WTC11 (cell line): ENCODE measurements at regions not wholly inside any gene's neighbourhood (a gene's known extent, or its start where the extent isn't known, plus 50 kb on each side); places are given as distances from the start of the nearest gene placed in this dataset.

Experiments
- CREB1 ChIP-seq: sonication (generic); formaldehyde crosslinking; IDR thresholded peaks from 2 replicates; pipeline ENCODE4 v1.8.0; 2023; ENCODE audit warnings: mild to moderate bottlenecking, missing genetic modification reagents
- ELF4 ChIP-seq: sonication (generic); formaldehyde crosslinking; IDR thresholded peaks from 2 replicates; pipeline ENCODE4 v1.8.1; 2022; ENCODE audit warnings: low read depth, mild to moderate bottlenecking, moderate library complexity, missing genetic modification reagents
- JUN ChIP-seq: sonication (generic); formaldehyde crosslinking; IDR thresholded peaks from 2 replicates; pipeline ENCODE4 v1.8.0; 2023; ENCODE audit warnings: mild to moderate bottlenecking, missing genetic modification reagents
- NFATC4 ChIP-seq: fragments of 250-450 bp; sonication (Bioruptor Pico); IDR thresholded peaks from 2 replicates; pipeline ENCODE4 v1.9.0; 2021; ENCODE audit warnings: mild to moderate bottlenecking
- NR1H2 ChIP-seq: sonication (generic); formaldehyde crosslinking; IDR thresholded peaks from 2 replicates; pipeline ENCODE4 v1.9.0; 2021; ENCODE audit warnings: mild to moderate bottlenecking, moderate library complexity, missing genetic modification reagents
- TEAD4 ChIP-seq: sonication (generic); formaldehyde crosslinking; IDR thresholded peaks from 2 replicates; pipeline ENCODE4 v1.8.0; 2022; ENCODE audit warnings: mild to moderate bottlenecking, missing genetic modification reagents
- TP53 ChIP-seq: sonication (generic); formaldehyde crosslinking; IDR thresholded peaks from 2 replicates; pipeline ENCODE4 v1.8.1; 2023; ENCODE audit warnings: mild to moderate bottlenecking, missing genetic modification reagents
- ZNF263 ChIP-seq: sonication (generic); formaldehyde crosslinking; IDR thresholded peaks from 2 replicates; pipeline ENCODE4 v1.8.1; 2022; ENCODE audit warnings: low read depth, mild to moderate bottlenecking, moderate library complexity, missing genetic modification reagents
- TF ChIP-seq, protein P1 (sequence below): fragments of 200-600 bp; IDR thresholded peaks from 2 replicates; pipeline ENCODE4 v1.8.0; 2022; ENCODE audit warnings: antibody characterized with exemption
- TF ChIP-seq, protein P2 (sequence below): sonication (generic); formaldehyde crosslinking; IDR thresholded peaks from 2 replicates; pipeline ENCODE4 v1.8.1; 2022; ENCODE audit warnings: low read depth, mild to moderate bottlenecking, moderate library complexity, missing genetic modification reagents, borderline replicate concordance
- TF ChIP-seq, protein P3 (sequence below): sonication (generic); formaldehyde crosslinking; IDR thresholded peaks from 2 replicates; pipeline ENCODE4 v1.8.1; 2023; ENCODE audit warnings: mild to moderate bottlenecking, moderate library complexity, missing genetic modification reagents
- TF ChIP-seq, protein P4 (sequence below): fragments of 250-450 bp; sonication (Bioruptor Pico); IDR thresholded peaks from 2 replicates; pipeline ENCODE4 v1.8.0; 2021; ENCODE audit warnings: mild to moderate bottlenecking
- TF ChIP-seq, protein P5 (sequence below): sonication (generic); formaldehyde crosslinking; IDR thresholded peaks from 2 replicates; pipeline ENCODE4 v1.8.0; 2022; ENCODE audit warnings: mild to moderate bottlenecking, missing genetic modification reagents
- TF ChIP-seq, protein P6 (sequence below): sonication (generic); formaldehyde crosslinking; IDR thresholded peaks from 2 replicates; pipeline ENCODE4 v1.8.1; 2022; ENCODE audit warnings: low read depth, missing genetic modification reagents, borderline replicate concordance

DNA sequence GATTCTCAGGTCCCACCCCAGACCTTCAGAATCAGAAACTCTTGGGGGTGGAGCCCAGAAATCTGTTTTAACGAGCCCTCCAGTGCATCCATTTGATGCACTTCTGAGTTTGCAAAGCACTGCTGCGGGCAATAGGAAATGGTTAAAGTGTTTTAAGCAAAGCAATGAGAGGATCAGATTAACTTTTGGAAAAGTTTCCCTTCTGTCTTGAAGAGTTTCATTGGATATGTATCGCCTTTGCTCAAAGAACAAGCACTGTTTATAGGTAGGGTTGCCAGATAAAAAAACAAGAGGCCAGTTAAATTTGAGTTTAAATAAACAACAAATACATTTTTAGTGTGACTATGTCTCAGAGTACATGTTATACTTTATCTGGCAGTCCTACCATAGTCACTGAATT lies 226.0 kb downstream of the BMP7 start:
- TF ChIP-seq, protein P1, sequence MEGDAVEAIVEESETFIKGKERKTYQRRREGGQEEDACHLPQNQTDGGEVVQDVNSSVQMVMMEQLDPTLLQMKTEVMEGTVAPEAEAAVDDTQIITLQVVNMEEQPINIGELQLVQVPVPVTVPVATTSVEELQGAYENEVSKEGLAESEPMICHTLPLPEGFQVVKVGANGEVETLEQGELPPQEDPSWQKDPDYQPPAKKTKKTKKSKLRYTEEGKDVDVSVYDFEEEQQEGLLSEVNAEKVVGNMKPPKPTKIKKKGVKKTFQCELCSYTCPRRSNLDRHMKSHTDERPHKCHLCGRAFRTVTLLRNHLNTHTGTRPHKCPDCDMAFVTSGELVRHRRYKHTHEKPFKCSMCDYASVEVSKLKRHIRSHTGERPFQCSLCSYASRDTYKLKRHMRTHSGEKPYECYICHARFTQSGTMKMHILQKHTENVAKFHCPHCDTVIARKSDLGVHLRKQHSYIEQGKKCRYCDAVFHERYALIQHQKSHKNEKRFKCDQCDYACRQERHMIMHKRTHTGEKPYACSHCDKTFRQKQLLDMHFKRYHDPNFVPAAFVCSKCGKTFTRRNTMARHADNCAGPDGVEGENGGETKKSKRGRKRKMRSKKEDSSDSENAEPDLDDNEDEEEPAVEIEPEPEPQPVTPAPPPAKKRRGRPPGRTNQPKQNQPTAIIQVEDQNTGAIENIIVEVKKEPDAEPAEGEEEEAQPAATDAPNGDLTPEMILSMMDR = no peak
- TF ChIP-seq NR1H2 (no peak), TP53 (CRISPR knock-in tag) (no peak), JUN (CRISPR knock-in tag) (no peak), ELF4 (no peak), ZNF263 (CRISPR knock-in tag) (no peak), TEAD4 (CRISPR knock-in tag) (no peak), NFATC4 (CRISPR knock-in tag) (no peak), CREB1 (CRISPR knock-in tag) (no peak)
- TF ChIP-seq, protein P2, sequence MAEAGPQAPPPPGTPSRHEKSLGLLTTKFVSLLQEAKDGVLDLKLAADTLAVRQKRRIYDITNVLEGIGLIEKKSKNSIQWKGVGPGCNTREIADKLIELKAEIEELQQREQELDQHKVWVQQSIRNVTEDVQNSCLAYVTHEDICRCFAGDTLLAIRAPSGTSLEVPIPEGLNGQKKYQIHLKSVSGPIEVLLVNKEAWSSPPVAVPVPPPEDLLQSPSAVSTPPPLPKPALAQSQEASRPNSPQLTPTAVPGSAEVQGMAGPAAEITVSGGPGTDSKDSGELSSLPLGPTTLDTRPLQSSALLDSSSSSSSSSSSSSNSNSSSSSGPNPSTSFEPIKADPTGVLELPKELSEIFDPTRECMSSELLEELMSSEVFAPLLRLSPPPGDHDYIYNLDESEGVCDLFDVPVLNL (CRISPR knock-in tag) = no peak
- TF ChIP-seq, protein P3, sequence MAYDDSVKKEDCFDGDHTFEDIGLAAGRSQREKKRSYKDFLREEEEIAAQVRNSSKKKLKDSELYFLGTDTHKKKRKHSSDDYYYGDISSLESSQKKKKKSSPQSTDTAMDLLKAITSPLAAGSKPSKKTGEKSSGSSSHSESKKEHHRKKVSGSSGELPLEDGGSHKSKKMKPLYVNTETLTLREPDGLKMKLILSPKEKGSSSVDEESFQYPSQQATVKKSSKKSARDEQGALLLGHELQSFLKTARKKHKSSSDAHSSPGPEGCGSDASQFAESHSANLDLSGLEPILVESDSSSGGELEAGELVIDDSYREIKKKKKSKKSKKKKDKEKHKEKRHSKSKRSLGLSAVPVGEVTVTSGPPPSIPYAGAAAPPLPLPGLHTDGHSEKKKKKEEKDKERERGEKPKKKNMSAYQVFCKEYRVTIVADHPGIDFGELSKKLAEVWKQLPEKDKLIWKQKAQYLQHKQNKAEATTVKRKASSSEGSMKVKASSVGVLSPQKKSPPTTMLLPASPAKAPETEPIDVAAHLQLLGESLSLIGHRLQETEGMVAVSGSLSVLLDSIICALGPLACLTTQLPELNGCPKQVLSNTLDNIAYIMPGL = no peak
- TF ChIP-seq, protein P4, sequence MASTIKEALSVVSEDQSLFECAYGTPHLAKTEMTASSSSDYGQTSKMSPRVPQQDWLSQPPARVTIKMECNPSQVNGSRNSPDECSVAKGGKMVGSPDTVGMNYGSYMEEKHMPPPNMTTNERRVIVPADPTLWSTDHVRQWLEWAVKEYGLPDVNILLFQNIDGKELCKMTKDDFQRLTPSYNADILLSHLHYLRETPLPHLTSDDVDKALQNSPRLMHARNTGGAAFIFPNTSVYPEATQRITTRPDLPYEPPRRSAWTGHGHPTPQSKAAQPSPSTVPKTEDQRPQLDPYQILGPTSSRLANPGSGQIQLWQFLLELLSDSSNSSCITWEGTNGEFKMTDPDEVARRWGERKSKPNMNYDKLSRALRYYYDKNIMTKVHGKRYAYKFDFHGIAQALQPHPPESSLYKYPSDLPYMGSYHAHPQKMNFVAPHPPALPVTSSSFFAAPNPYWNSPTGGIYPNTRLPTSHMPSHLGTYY = no peak
- TF ChIP-seq, protein P5, sequence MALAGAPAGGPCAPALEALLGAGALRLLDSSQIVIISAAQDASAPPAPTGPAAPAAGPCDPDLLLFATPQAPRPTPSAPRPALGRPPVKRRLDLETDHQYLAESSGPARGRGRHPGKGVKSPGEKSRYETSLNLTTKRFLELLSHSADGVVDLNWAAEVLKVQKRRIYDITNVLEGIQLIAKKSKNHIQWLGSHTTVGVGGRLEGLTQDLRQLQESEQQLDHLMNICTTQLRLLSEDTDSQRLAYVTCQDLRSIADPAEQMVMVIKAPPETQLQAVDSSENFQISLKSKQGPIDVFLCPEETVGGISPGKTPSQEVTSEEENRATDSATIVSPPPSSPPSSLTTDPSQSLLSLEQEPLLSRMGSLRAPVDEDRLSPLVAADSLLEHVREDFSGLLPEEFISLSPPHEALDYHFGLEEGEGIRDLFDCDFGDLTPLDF (CRISPR knock-in tag) = no peak
- TF ChIP-seq, protein P6, sequence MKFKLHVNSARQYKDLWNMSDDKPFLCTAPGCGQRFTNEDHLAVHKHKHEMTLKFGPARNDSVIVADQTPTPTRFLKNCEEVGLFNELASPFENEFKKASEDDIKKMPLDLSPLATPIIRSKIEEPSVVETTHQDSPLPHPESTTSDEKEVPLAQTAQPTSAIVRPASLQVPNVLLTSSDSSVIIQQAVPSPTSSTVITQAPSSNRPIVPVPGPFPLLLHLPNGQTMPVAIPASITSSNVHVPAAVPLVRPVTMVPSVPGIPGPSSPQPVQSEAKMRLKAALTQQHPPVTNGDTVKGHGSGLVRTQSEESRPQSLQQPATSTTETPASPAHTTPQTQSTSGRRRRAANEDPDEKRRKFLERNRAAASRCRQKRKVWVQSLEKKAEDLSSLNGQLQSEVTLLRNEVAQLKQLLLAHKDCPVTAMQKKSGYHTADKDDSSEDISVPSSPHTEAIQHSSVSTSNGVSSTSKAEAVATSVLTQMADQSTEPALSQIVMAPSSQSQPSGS (CRISPR knock-in tag) = no peak
